Adrenal gland (tissue), 5 donors: ENCODE measurements at regions not wholly inside any gene's neighbourhood (a gene's known extent, or its start where the extent isn't known, plus 50 kb on each side); places are given as distances from the start of the nearest gene placed in this dataset.

ENCODE experiments used
- CTCF ChIP-seq, 6 experiments: fragments of 450-650 bp in 4 of 6; fragments of 200-600 bp in 2 of 6; sonication (generic) in 1 of 6; IDR thresholded peaks; 1 replicate in 5 of 6; 2 replicates in 1 of 6; pipeline versions ENCODE4 v1.5.1 to v1.8.0; 2016 to 2021; ENCODE audit warnings: antibody characterized with exemption in 6 of 6, mild to moderate bottlenecking in 2 of 6, moderate library complexity in 1 of 6
- POLR2A ChIP-seq, 2 donors: fragments of 450-650 bp; IDR thresholded peaks; one replicate each; pipeline ENCODE4 v1.6.1; 2017; ENCODE audit warnings: antibody characterized with exemption in 2 of 2, mild to moderate bottlenecking in 2 of 2, moderate library complexity in 1 of 2
- donor health status: DM: no; HTN: no; CAD: no.

GRCh38 chr5:109563739-109564138 is 126.0 kb upstream of the MAN2A1 start:
- TF ChIP-seq CTCF (IDR thresholded peaks at IDR 0.05) (no peak), POLR2A (IDR thresholded peaks at IDR 0.05) (no peak)
